ENCODE measurements at regions not wholly inside any gene's neighbourhood (a gene's known extent, or its start where the extent isn't known, plus 50 kb on each side); places are given as distances from the start of the nearest gene placed in this dataset.

- H3K14ac ChIP-seq (ENCODE audit: low read length), result no peak overlapping the region
Observed at GRCh38 chr10:47241256-47241655, 58.7 kb upstream of the GDF10 start.

GRCh38 chr10:47241946-47242867 lies 57.8 kb upstream of the GDF10 start:
- no peak overlapping the region for H3K14ac ChIP-seq (ENCODE audit: low read length)
- no peak overlapping the region for H3K4me2 ChIP-seq (ENCODE audit: low read length)
- no peaks in the 10 kb centered on the region for H3K27me3 ChIP-seq (ENCODE audit: insufficient read depth, low read length)
- H2AK5ac ChIP-seq (ENCODE audit: low read length), result no peak overlapping the region
- H2BK120ac ChIP-seq (ENCODE audit: insufficient read depth, low read length, poor library complexity), result no peak overlapping the region
- WGBS (ENCODE audit: extremely low coverage, insufficient coverage, insufficient read length), result no CpG with 5 or more reads among the region's 9 CpGs
- no peak overlapping the region for H2BK5ac ChIP-seq (ENCODE audit: low read depth, low read length, poor library complexity)
- H2BK12ac ChIP-seq (ENCODE audit: low read length), result no peak overlapping the region
- H3K27ac ChIP-seq (ENCODE audit: low read depth, low read length), result no peak overlapping the region
- no peaks in the 10 kb centered on the region for H3K79me2 ChIP-seq (ENCODE audit: control insufficient read depth, insufficient read depth, low read length, poor library complexity)
- H4K8ac ChIP-seq (ENCODE audit: low read depth, low read length), result no peak overlapping the region
- no peak overlapping the region for H3K23ac ChIP-seq (ENCODE audit: low read length)
- H4K12ac ChIP-seq (ENCODE audit: low read depth, low read length), result no peak overlapping the region
- no peaks in the 10 kb centered on the region for H3K79me1 ChIP-seq (ENCODE audit: low read length)
- no peak for DNase-seq
- H4K91ac ChIP-seq (ENCODE audit: low read depth, low read length), result no peak overlapping the region
- H3K4me1 ChIP-seq (ENCODE audit: control insufficient read depth in 1 of 2, insufficient read depth in 2 of 2, low read length in 2 of 2), result peaks cover 0 to 4% of the 10 kb centered on the region in 2 experiments
- H3K4ac ChIP-seq (ENCODE audit: low read depth, low read length), result no peak overlapping the region
- H3K36me3 ChIP-seq (ENCODE audit: control insufficient read depth in 1 of 2, insufficient read depth in 2 of 2, low read length in 2 of 2), result no peaks in the 10 kb centered on the region
- no peaks in the 10 kb centered on the region for H3K9me3 ChIP-seq (ENCODE audit: insufficient read depth, low read depth, low read length)
- H2AFZ ChIP-seq (ENCODE audit: insufficient read depth, low read length, poor library complexity), result no peak overlapping the region
- H3K9ac ChIP-seq (ENCODE audit: low read length), result no peak overlapping the region
- H3K18ac ChIP-seq (ENCODE audit: low read length), result no peak overlapping the region
- H3K4me3 ChIP-seq (ENCODE audit: low read depth, low read length), result no peak overlapping the region

More at GRCh38 chr10:47241256-47241655, 58.7 kb upstream of the GDF10 start:
- Histone ChIP-seq H3K18ac (ENCODE audit: low read length) (no peak overlapping the region), H3K36me3 (ENCODE audit: control insufficient read depth in 1 of 2, insufficient read depth in 2 of 2, low read length in 2 of 2) (no peaks in the 10 kb centered on the region), H4K12ac (ENCODE audit: low read depth, low read length) (no peak overlapping the region), H3K4ac (ENCODE audit: low read depth, low read length) (no peak overlapping the region), H3K23ac (ENCODE audit: low read length) (no peak overlapping the region), H4K91ac (ENCODE audit: low read depth, low read length) (no peak overlapping the region), H4K8ac (ENCODE audit: low read depth, low read length) (no peak overlapping the region), H3K4me2 (ENCODE audit: low read length) (no peak overlapping the region), H3K27me3 (ENCODE audit: insufficient read depth, low read length) (no peaks in the 10 kb centered on the region), H2BK5ac (ENCODE audit: low read depth, low read length, poor library complexity) (no peak overlapping the region), H2AK5ac (ENCODE audit: low read length) (no peak overlapping the region), H3K79me2 (ENCODE audit: control insufficient read depth, insufficient read depth, low read length, poor library complexity) (no peaks in the 10 kb centered on the region), H3K4me3 (ENCODE audit: low read depth, low read length) (no peak overlapping the region), H3K9me3 (ENCODE audit: insufficient read depth, low read depth, low read length) (no peaks in the 10 kb centered on the region), H3K27ac (ENCODE audit: low read depth, low read length) (no peak overlapping the region), H3K4me1 (ENCODE audit: control insufficient read depth in 1 of 2, insufficient read depth in 2 of 2, low read length in 2 of 2) (peaks cover 0 to 4% of the 10 kb centered on the region in 2 experiments), H2AFZ (ENCODE audit: insufficient read depth, low read length, poor library complexity) (no peak overlapping the region), H2BK120ac (ENCODE audit: insufficient read depth, low read length, poor library complexity) (no peak overlapping the region), H3K9ac (ENCODE audit: low read length) (no peak overlapping the region), H3K79me1 (ENCODE audit: low read length) (no peaks in the 10 kb centered on the region), H2BK12ac (ENCODE audit: low read length) (no peak overlapping the region)
- WGBS (ENCODE audit: extremely low coverage, insufficient coverage, insufficient read length), result no CpG with 5 or more reads among the region's 2 CpGs
- DNase-seq, result no peak

GRCh38 chr10:47243356-47243755 lies 56.6 kb upstream of the GDF10 start:
- no peak overlapping the region for H2AK5ac ChIP-seq (ENCODE audit: low read length)
- no peak overlapping the region for H3K9ac ChIP-seq (ENCODE audit: low read length)
- no peaks in the 10 kb centered on the region for H3K36me3 ChIP-seq (ENCODE audit: control insufficient read depth in 1 of 2, insufficient read depth in 2 of 2, low read length in 2 of 2)
- no peak overlapping the region for H3K14ac ChIP-seq (ENCODE audit: low read length)
- H3K79me1 ChIP-seq (ENCODE audit: low read length), result no peaks in the 10 kb centered on the region
- no peak overlapping the region for H2BK5ac ChIP-seq (ENCODE audit: low read depth, low read length, poor library complexity)
- H3K9me3 ChIP-seq (ENCODE audit: insufficient read depth, low read depth, low read length), result no peaks in the 10 kb centered on the region
- H2BK120ac ChIP-seq (ENCODE audit: insufficient read depth, low read length, poor library complexity), result no peak overlapping the region
- H3K79me2 ChIP-seq (ENCODE audit: control insufficient read depth, insufficient read depth, low read length, poor library complexity), result no peaks in the 10 kb centered on the region
- no peak overlapping the region for H3K23ac ChIP-seq (ENCODE audit: low read length)
- no peak overlapping the region for H3K27ac ChIP-seq (ENCODE audit: low read depth, low read length)
- no peak overlapping the region for H3K4me2 ChIP-seq (ENCODE audit: low read length)
- H3K4ac ChIP-seq (ENCODE audit: low read depth, low read length), result no peak overlapping the region
- no peak overlapping the region for H2BK12ac ChIP-seq (ENCODE audit: low read length)
- no peak overlapping the region for H2AFZ ChIP-seq (ENCODE audit: insufficient read depth, low read length, poor library complexity)
- H3K27me3 ChIP-seq (ENCODE audit: insufficient read depth, low read length), result no peaks in the 10 kb centered on the region
- no peak overlapping the region for H4K8ac ChIP-seq (ENCODE audit: low read depth, low read length)
- no peak overlapping the region for H4K12ac ChIP-seq (ENCODE audit: low read depth, low read length)
- H3K18ac ChIP-seq (ENCODE audit: low read length), result no peak overlapping the region
- no peak for DNase-seq
- no peak overlapping the region for H4K91ac ChIP-seq (ENCODE audit: low read depth, low read length)
- WGBS (ENCODE audit: extremely low coverage, insufficient coverage, insufficient read length), result no CpG with 5 or more reads among the region's 4 CpGs
- peaks cover 0 to 3% of the 10 kb centered on the region in 2 experiments for H3K4me1 ChIP-seq (ENCODE audit: control insufficient read depth in 1 of 2, insufficient read depth in 2 of 2, low read length in 2 of 2)
- H3K4me3 ChIP-seq (ENCODE audit: low read depth, low read length), result no peak overlapping the region

- Histone ChIP-seq H4K8ac (ENCODE audit: low read depth, low read length) (no peak overlapping the region), H3K14ac (ENCODE audit: low read length) (no peak overlapping the region), H2BK120ac (ENCODE audit: insufficient read depth, low read length, poor library complexity) (no peak overlapping the region), H3K4me3 (ENCODE audit: low read depth, low read length) (no peak overlapping the region), H3K4ac (ENCODE audit: low read depth, low read length) (no peak overlapping the region), H2AFZ (ENCODE audit: insufficient read depth, low read length, poor library complexity) (no peak overlapping the region), H3K23ac (ENCODE audit: low read length) (no peak overlapping the region), H3K4me2 (ENCODE audit: low read length) (no peak overlapping the region), H4K91ac (ENCODE audit: low read depth, low read length) (no peak overlapping the region), H3K79me2 (ENCODE audit: control insufficient read depth, insufficient read depth, low read length, poor library complexity) (no peaks in the 10 kb centered on the region), H4K12ac (ENCODE audit: low read depth, low read length) (no peak overlapping the region), H2AK5ac (ENCODE audit: low read length) (no peak overlapping the region), H2BK5ac (ENCODE audit: low read depth, low read length, poor library complexity) (no peak overlapping the region), H2BK12ac (ENCODE audit: low read length) (no peak overlapping the region), H3K18ac (ENCODE audit: low read length) (no peak overlapping the region), H3K36me3 (ENCODE audit: control insufficient read depth in 1 of 2, insufficient read depth in 2 of 2, low read length in 2 of 2) (no peaks in the 10 kb centered on the region), H3K79me1 (ENCODE audit: low read length) (no peaks in the 10 kb centered on the region), H3K9me3 (ENCODE audit: insufficient read depth, low read depth, low read length) (no peaks in the 10 kb centered on the region), H3K27ac (ENCODE audit: low read depth, low read length) (no peak overlapping the region), H3K4me1 (ENCODE audit: control insufficient read depth in 1 of 2, insufficient read depth in 2 of 2, low read length in 2 of 2) (no peaks in the 10 kb centered on the region), H3K9ac (ENCODE audit: low read length) (no peak overlapping the region), H3K27me3 (ENCODE audit: insufficient read depth, low read length) (no peaks in the 10 kb centered on the region)
- DNase-seq, result no peak
- no CpG with 5 or more reads among the region's 4 CpGs for WGBS (ENCODE audit: extremely low coverage, insufficient coverage, insufficient read length)
Observed at GRCh38 chr10:47243791-47244190, 56.2 kb upstream of the GDF10 start.
